Upper lobe of left lung (tissue), 6 donors: ENCODE measurements at regions not wholly inside any gene's neighbourhood (a gene's known extent, or its start where the extent isn't known, plus 50 kb on each side); places are given as distances from the start of the nearest gene placed in this dataset.

ENCODE experiments used
- ATAC-seq, 2 donors: fragments of 200-7000 bp; cut with Tn5 transposase; one replicate each; pipeline ENCODE4 v1.9.1; 2022; ENCODE audit warnings: mild to moderate bottlenecking in 2 of 2, moderate library complexity in 2 of 2; ENCODE audit not compliant: low FRiP score in 2 of 2
- DNase-seq, 2 donors: peaks; one replicate each; pipeline ENCODE4 v3.0.0-alpha.2; 2019 to 2020
- H3K27ac ChIP-seq, 4 donors: fragments of 200-600 bp; sonication (generic); one replicate each; pipeline ENCODE4 v1.5.1; 2016 to 2019
- H3K27me3 ChIP-seq, 4 donors: fragments of 200-600 bp; sonication (generic); one replicate each; pipeline ENCODE4 v1.5.1; 2017 to 2019
- H3K36me3 ChIP-seq, 4 donors: fragments of 200-600 bp; sonication (generic); one replicate each; pipeline ENCODE4 v1.5.1; 2016 to 2019
- H3K4me1 ChIP-seq, 4 donors: fragments of 200-600 bp; sonication (generic); one replicate each; pipeline ENCODE4 v1.5.1; 2018 to 2019
- H3K4me3 ChIP-seq, 4 donors: fragments of 200-600 bp; sonication (generic); one replicate each; pipeline ENCODE4 v1.5.1; 2017 to 2019; ENCODE audit warnings: mild to moderate bottlenecking in 2 of 4, moderate library complexity in 1 of 4
- H3K9me3 ChIP-seq, 4 donors: fragments of 200-600 bp; sonication (generic); one replicate each; pipeline ENCODE4 v1.5.1; 2018 to 2019
- EP300 ChIP-seq, 4 donors: sonication (generic); formaldehyde crosslinking; IDR thresholded peaks; one replicate each; pipeline ENCODE4 v1.5.1; 2017; ENCODE audit warnings: antibody characterized with exemption in 4 of 4, control low read depth in 2 of 4
- POLR2A ChIP-seq, 4 donors: fragments of 450-650 bp; IDR thresholded peaks; one replicate each; pipeline ENCODE4 v1.5.1; 2016 to 2017; ENCODE audit warnings: antibody characterized with exemption in 4 of 4, mild to moderate bottlenecking in 2 of 4
- POLR2AphosphoS5 ChIP-seq, 2 donors: sonication (generic); formaldehyde crosslinking; IDR thresholded peaks; one replicate each; pipeline ENCODE4 v1.5.1; 2017; ENCODE audit warnings: antibody characterized with exemption in 2 of 2
- WGBS, 2 donors: methylation state at CpG; one replicate each; pipeline ENCODE4 v1.1.5; 2017 to 2018; 5-methylcytosine and 5-hydroxymethylcytosine counted together
- TF ChIP-seq, protein P1 (sequence below), 6 experiments: fragments of 450-650 bp in 4 of 6; fragments of 200-600 bp in 2 of 6; sonication (generic) in 2 of 6; IDR thresholded peaks; one replicate each; pipeline ENCODE4 v1.5.1; 2016 to 2019; ENCODE audit warnings: antibody characterized with exemption in 6 of 6
- donor health status: DM: no; HTN: no; CAD: no; lungs with moderate emphysema.
- donor health status: DM: no; HTN: yes; CAD: no; lungs with severe emphysema.

DNA sequence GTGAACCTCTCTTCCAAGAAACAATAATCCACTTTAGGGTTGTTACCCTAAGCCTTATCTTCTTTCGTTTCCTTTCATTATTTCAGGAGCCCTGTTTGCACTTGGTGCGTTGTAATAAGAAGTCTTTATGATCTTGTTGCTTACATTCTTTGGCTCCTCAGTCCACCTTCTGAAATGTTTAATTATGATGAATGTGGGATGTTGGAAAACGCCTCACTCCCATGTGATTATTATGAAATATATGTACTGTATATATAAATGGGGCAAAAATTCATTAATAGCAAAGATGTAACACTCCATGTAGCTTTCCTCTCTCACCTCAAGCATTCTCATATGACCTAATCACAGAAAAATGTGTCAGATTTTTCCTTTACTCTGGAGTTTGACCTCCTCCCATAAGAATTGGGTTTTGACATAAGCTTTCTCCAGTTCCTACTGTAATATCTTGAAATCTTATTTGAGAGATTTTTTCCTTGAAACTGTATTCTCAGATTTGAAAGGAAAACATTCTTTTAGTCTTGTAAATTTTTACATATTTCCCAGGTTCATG lies 397.2 kb upstream of the FANCL start:
- no peak overlapping the region for H3K4me3 ChIP-seq
- TF ChIP-seq POLR2A (IDR thresholded peaks at IDR 0.05) = no peak
- TF ChIP-seq EP300 (IDR thresholded peaks at IDR 0.05) = no peak
- TF ChIP-seq POLR2AphosphoS5 (IDR thresholded peaks at IDR 0.05) = no peak
- TF ChIP-seq, protein P1, sequence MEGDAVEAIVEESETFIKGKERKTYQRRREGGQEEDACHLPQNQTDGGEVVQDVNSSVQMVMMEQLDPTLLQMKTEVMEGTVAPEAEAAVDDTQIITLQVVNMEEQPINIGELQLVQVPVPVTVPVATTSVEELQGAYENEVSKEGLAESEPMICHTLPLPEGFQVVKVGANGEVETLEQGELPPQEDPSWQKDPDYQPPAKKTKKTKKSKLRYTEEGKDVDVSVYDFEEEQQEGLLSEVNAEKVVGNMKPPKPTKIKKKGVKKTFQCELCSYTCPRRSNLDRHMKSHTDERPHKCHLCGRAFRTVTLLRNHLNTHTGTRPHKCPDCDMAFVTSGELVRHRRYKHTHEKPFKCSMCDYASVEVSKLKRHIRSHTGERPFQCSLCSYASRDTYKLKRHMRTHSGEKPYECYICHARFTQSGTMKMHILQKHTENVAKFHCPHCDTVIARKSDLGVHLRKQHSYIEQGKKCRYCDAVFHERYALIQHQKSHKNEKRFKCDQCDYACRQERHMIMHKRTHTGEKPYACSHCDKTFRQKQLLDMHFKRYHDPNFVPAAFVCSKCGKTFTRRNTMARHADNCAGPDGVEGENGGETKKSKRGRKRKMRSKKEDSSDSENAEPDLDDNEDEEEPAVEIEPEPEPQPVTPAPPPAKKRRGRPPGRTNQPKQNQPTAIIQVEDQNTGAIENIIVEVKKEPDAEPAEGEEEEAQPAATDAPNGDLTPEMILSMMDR (IDR thresholded peaks at IDR 0.05) = no peak
- no peak for ATAC-seq

DNA sequence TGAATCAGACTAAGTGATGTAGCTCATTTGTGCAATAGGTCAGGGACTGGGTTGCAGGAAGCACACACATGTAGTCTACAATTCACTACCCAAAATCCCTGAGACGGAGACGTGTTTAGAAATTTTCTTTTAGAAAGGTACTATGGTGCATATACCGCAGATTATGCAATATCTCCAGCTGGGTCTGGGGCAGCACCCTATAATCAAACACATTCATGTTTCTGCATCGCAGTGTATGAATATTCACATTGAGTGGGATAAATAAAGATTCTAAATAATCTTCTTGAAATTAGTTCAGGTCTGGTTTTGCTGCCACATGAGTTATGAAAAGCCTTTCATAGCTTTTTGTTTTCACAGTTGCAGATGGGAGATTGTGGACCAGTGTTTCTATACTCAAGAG lies 395.7 kb upstream of the FANCL start:
- Histone ChIP-seq H3K9me3 (no peaks in the 10 kb centered on the region), H3K27me3 (no peaks in the 10 kb centered on the region), H3K4me3 (no peak overlapping the region), H3K36me3 (no peaks in the 10 kb centered on the region), H3K4me1 (no peaks in the 10 kb centered on the region), H3K27ac (no peak overlapping the region)
- DNase-seq = no peak
- ATAC-seq = no peak
- TF ChIP-seq POLR2AphosphoS5 (IDR thresholded peaks at IDR 0.05) (no peak), POLR2A (IDR thresholded peaks at IDR 0.05) (no peak), EP300 (IDR thresholded peaks at IDR 0.05) (no peak)
- TF ChIP-seq, protein P1 (IDR thresholded peaks at IDR 0.05) = no peak
- 91 to 92% methylated on average over 4 of the region's 4 CpGs for WGBS, 2 donors

More for the DNA sequence above, 397.2 kb upstream of the FANCL start:
- no peaks in the 10 kb centered on the region for H3K4me1 ChIP-seq
- H3K27ac ChIP-seq = no peak overlapping the region
- no peak for DNase-seq
- H3K27me3 ChIP-seq = no peaks in the 10 kb centered on the region
- no peaks in the 10 kb centered on the region for H3K9me3 ChIP-seq
- WGBS, 2 donors = 41 to 48% methylated on average over 3 of the region's 3 CpGs
- no peaks in the 10 kb centered on the region for H3K36me3 ChIP-seq

DNA sequence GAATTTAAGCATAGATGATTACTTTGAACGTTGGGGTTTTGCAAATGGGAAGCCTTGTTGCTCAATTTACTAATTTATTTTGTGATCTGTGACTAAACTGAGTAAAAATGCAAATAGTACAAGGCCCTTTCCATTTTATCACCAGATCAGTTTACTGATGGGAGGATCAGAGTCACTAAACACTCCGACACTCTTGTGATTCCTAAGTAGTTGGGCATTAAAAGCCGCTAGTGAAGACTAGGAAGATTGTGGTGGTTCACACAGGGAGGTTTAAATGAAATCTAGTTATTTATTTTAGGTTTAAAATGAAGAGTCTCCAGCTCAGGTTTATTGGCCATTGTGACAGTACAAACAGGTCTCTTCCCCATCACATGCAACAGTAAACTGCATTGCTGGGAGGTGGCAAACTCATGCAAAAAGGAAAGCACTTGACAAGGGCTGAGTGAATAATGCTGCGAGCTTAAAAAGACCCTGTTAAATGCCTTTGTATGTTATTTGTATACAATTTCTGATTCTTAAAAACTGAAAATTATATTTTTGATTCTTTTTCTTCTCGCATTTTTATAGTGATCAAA lies 394.8 kb upstream of the FANCL start:
- WGBS, 2 donors = 82 to 85% methylated on average over 5 of the region's 5 CpGs
- H3K27me3 ChIP-seq = no peaks in the 10 kb centered on the region
- H3K4me3 ChIP-seq = no peak overlapping the region
- TF ChIP-seq, protein P1 (IDR thresholded peaks at IDR 0.05) = no peak
- TF ChIP-seq EP300 (IDR thresholded peaks at IDR 0.05) = no peak
- no peak for TF ChIP-seq POLR2AphosphoS5 (IDR thresholded peaks at IDR 0.05)
- TF ChIP-seq POLR2A (IDR thresholded peaks at IDR 0.05) = no peak
- DNase-seq = no peak
- no peaks in the 10 kb centered on the region for H3K4me1 ChIP-seq
- H3K36me3 ChIP-seq = no peaks in the 10 kb centered on the region
- no peak overlapping the region for H3K27ac ChIP-seq
- H3K9me3 ChIP-seq = no peaks in the 10 kb centered on the region
- ATAC-seq = no peak

DNA sequence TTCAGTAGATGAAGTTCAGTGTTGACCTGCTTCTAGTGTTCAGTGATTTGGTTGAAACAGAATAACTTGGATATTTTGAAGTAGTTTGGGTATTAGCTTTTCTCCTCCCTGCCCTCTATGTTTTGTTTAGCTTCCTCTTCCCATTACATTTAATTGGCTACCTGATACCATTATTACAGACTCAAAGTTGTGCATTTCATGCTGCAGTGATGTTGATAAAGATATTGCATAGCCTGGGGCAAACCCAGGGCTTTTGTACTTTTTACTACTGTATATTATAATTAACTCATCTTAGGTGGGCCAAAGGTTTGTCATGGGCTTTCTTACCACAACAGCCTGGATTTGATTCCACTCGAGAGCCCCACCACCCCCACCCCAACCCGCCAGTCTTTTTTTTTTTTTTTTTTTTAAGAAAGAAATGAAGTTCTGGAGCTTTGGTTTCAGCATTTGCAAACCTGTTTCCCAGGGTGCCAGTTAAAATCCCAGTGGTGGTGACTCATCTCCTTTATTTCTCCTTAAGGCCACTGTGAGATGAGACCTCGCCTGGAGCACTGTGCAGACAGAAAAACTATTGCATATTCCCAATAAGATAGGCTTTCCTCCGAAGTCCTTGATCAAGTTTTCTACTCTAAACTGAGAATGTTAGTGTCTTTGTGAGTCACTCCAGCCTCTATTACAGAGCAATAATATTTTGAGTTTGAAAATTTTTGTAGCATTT lies 393.7 kb upstream of the FANCL start:
- DNase-seq = no peak
- H3K9me3 ChIP-seq = no peaks in the 10 kb centered on the region
- ATAC-seq = no peak
- no peak overlapping the region for H3K4me3 ChIP-seq
- H3K27me3 ChIP-seq = no peaks in the 10 kb centered on the region
- TF ChIP-seq, protein P1 (IDR thresholded peaks at IDR 0.05) = no peak
- no peak for TF ChIP-seq POLR2A (IDR thresholded peaks at IDR 0.05)
- no peak for TF ChIP-seq POLR2AphosphoS5 (IDR thresholded peaks at IDR 0.05)
- no peak for TF ChIP-seq EP300 (IDR thresholded peaks at IDR 0.05)
- H3K36me3 ChIP-seq = no peaks in the 10 kb centered on the region
- 71 to 76% methylated on average over 4 of the region's 4 CpGs for WGBS, 2 donors
- H3K4me1 ChIP-seq = no peaks in the 10 kb centered on the region
- H3K27ac ChIP-seq = no peak overlapping the region
